OCI-LY3 (cell line): ENCODE measurements at regions not wholly inside any gene's neighbourhood (a gene's known extent, or its start where the extent isn't known, plus 50 kb on each side); places are given as distances from the start of the nearest gene placed in this dataset.

Experiments used
- H2AFZ ChIP-seq: fragments of 200-600, 300-600 bp; shearing (Covaris generic); 2 replicates; pipeline ENCODE4 v1.6.0; 2014; ENCODE audit warnings: antibody characterized with exemption, low read depth, low read length
- H3K27ac ChIP-seq: fragments of 200-600, 300-600 bp; sonication (generic); 2 replicates; pipeline ENCODE4 v1.5.1; 2014; ENCODE audit warnings: mild to moderate bottlenecking, low read length, moderate library complexity, mixed read lengths
- H3K27me3 ChIP-seq: fragments of 200-600, 300-600 bp; sonication (generic); 2 replicates; pipeline ENCODE4 v1.6.1; 2014; ENCODE audit warnings: low read depth, low read length, mixed read lengths
- H3K36me3 ChIP-seq: fragments of 200-600, 300-600 bp; sonication (generic); replicated peaks from 2 replicates; pipeline ENCODE3; 2014; ENCODE audit warnings: low read depth, low read length, mixed read lengths
- H3K4me1 ChIP-seq: fragments of 300-600, 200-600 bp; sonication (generic); 2 replicates; pipeline ENCODE4 v1.6.1; 2014; ENCODE audit warnings: low read length, mixed read lengths
- H3K4me2 ChIP-seq: fragments of 200-600, 300-600 bp; sonication (generic); 2 replicates; pipeline ENCODE4 v1.6.1; 2014; ENCODE audit warnings: low read length, mixed read lengths
- H3K4me3 ChIP-seq: fragments of 300-600, 200-600 bp; sonication (generic); 2 replicates; pipeline ENCODE4 v1.5.1; 2014; ENCODE audit warnings: antibody characterized with exemption, mild to moderate bottlenecking, low read length, moderate library complexity
- H3K79me2 ChIP-seq: fragments of 300-600, 200-600 bp; shearing (Covaris generic); 2 replicates; pipeline ENCODE4 v1.6.1; 2014; ENCODE audit warnings: mild to moderate bottlenecking, low read length, mixed read lengths
- H3K9ac ChIP-seq: fragments of 300-600, 200-600 bp; shearing (Covaris generic); 2 replicates; pipeline ENCODE4 v1.6.0; 2014; ENCODE audit warnings: mild to moderate bottlenecking, low read length, moderate library complexity
- H3K9me3 ChIP-seq: fragments of 200-600, 300-600 bp; shearing (Covaris generic); 2 replicates; pipeline ENCODE4 v1.6.1; 2014; ENCODE audit warnings: low read length, mixed read lengths; ENCODE audit not compliant: insufficient read depth
- H4K20me1 ChIP-seq: fragments of 200-600, 300-600 bp; sonication (generic); 2 replicates; pipeline ENCODE4 v1.6.1; 2016; ENCODE audit warnings: low read length, mixed read lengths; ENCODE audit not compliant: insufficient read depth
- EZH2phosphoT487 ChIP-seq: fragments of 200-600 bp; shearing (Covaris generic); IDR thresholded peaks from 2 replicates; pipeline ENCODE4 v1.6.1; 2018; ENCODE audit warnings: antibody characterized with exemption, mixed run types, low read depth
- TF ChIP-seq, protein P1 (sequence below): fragments of 200-600, 300-600 bp; sonication (generic); IDR thresholded peaks from 2 replicates; pipeline ENCODE4 v1.5.1; 2014; ENCODE audit warnings: antibody characterized with exemption, low read length, low read depth

DNA sequence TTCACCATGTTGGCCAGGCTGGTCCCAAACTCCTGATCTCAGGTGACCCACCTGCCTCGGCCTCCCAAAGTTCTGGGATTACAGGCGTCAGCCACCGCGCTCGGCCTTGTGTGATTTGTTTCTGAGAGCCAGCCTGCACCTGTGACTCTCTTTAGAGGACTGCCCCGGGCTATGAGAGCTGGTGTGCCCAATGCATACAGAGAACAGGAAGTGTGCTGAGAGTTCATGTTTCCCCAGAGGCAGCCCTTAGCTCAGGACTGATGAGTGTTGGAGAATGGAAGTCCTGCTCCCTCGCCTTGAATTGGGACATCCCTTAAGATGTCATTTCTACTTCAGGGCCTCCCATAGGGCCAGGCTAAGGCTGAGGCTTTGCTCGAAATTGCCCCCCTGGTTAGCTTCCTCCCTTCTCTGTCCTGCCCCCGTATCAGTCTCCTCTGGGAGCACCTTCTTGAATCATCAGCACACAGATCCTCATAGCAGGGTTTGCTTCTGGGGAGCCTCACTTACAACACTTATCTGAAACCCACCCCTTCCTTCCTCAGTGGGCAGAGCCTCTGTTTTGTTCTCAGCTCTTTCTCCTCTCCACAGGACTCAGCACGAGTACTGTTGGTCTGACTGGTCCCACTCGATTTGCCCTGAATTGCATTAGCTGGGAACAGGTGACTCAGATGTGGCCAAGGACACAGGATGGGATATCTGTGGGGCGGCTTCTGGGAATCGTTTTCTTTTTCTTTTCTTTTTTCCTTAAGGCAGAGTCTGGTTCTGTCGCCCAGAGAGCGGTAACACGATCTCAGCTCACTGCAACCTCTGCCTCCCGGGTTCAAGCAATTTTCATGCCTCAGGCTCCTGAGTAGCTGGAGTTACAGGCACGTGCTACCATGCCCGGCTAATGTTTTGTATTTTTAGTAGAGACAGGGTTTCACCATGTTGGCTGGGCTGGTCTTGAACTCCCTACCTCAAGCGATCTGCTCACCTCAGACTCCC is 80.1 kb downstream of the UBIAD1 start:
- TF ChIP-seq, protein P1, sequence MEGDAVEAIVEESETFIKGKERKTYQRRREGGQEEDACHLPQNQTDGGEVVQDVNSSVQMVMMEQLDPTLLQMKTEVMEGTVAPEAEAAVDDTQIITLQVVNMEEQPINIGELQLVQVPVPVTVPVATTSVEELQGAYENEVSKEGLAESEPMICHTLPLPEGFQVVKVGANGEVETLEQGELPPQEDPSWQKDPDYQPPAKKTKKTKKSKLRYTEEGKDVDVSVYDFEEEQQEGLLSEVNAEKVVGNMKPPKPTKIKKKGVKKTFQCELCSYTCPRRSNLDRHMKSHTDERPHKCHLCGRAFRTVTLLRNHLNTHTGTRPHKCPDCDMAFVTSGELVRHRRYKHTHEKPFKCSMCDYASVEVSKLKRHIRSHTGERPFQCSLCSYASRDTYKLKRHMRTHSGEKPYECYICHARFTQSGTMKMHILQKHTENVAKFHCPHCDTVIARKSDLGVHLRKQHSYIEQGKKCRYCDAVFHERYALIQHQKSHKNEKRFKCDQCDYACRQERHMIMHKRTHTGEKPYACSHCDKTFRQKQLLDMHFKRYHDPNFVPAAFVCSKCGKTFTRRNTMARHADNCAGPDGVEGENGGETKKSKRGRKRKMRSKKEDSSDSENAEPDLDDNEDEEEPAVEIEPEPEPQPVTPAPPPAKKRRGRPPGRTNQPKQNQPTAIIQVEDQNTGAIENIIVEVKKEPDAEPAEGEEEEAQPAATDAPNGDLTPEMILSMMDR, result no peak
- TF ChIP-seq EZH2phosphoT487, result no peak
- H4K20me1 ChIP-seq, result no peaks in the 10 kb centered on the region
- no peak overlapping the region for H3K27ac ChIP-seq
- no peaks in the 10 kb centered on the region for H3K36me3 ChIP-seq
- H3K4me2 ChIP-seq, result no peak overlapping the region
- no peak overlapping the region for H3K4me3 ChIP-seq
- no peak overlapping the region for H2AFZ ChIP-seq
- no peak overlapping the region for H3K9ac ChIP-seq
- H3K9me3 ChIP-seq, result no peaks in the 10 kb centered on the region
- H3K79me2 ChIP-seq, result no peaks in the 10 kb centered on the region
- no peaks in the 10 kb centered on the region for H3K27me3 ChIP-seq
- no peaks in the 10 kb centered on the region for H3K4me1 ChIP-seq

DNA sequence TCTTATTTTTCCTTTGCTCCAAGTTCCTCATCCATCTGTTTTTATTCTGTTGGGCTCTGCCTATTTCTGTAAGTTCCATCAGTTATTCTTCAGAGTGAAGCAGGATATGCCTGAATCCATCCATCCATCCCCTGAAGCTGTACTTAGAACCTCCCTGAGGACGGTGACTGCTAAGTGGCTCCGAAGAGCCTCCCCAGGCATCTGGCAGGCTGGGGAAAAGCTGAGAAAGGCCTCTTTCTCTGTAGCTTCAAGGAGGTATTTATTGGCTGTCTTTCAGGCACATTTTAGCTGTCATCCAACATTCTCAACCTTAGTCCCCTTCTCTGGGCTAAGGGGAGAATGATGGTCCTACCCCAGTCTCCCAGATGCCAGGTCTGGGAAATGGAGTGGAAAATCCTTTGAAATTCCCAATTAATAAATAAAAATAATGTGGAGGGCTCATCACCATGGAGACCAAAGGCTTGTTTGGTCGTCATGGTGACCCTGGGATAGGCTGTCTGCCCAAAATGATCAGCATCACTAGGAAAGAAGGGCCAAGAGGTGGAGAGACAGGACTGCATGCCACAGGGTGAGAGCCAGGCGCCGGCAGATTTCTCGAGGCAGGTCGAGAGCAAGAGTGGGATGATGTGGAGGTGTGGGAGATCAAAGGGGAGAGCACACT is 82.0 kb downstream of the UBIAD1 start:
- Histone ChIP-seq H3K4me2 (no peak overlapping the region), H3K4me1 (no peaks in the 10 kb centered on the region), H2AFZ (no peak overlapping the region), H3K79me2 (no peaks in the 10 kb centered on the region), H4K20me1 (no peaks in the 10 kb centered on the region), H3K4me3 (no peak overlapping the region), H3K9ac (no peak overlapping the region), H3K27me3 (no peaks in the 10 kb centered on the region), H3K9me3 (no peaks in the 10 kb centered on the region), H3K36me3 (no peaks in the 10 kb centered on the region), H3K27ac (no peak overlapping the region)
- TF ChIP-seq EZH2phosphoT487, result no peak

GRCh38 chr1:11355559-11356475 is 82.8 kb downstream of the UBIAD1 start:
- no peaks in the 10 kb centered on the region for H3K36me3 ChIP-seq
- H2AFZ ChIP-seq, result no peak overlapping the region
- H3K9ac ChIP-seq, result no peak overlapping the region
- no peaks in the 10 kb centered on the region for H3K9me3 ChIP-seq
- H3K4me2 ChIP-seq, result no peak overlapping the region
- TF ChIP-seq EZH2phosphoT487, result no peak
- TF ChIP-seq, protein P1, result no peak
- no peak overlapping the region for H3K27ac ChIP-seq
- no peaks in the 10 kb centered on the region for H3K79me2 ChIP-seq
- H4K20me1 ChIP-seq, result no peaks in the 10 kb centered on the region
- H3K4me1 ChIP-seq, result no peaks in the 10 kb centered on the region
- H3K27me3 ChIP-seq, result no peaks in the 10 kb centered on the region
- no peak overlapping the region for H3K4me3 ChIP-seq

DNA sequence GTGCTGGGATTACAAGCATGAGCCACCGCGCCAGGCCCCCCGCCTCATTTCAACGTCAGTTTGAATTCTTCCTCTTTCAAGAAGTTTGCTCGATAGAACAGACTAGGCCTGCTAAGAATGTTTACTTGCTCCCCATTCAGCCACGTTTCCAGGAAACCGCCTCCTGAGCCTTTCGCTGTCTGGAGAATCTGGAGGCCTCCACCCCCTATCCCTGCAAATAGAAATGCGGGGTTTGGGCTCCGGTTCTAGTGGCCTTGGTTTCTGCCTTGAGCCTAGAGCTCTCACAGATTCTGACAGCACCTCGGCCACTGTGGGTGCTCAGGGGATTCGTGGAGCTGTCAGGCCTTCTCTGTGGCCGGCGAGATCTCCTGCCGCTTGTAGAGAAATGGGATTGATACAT is 84.3 kb downstream of the UBIAD1 start:
- Histone ChIP-seq H3K27ac (no peak overlapping the region), H3K9ac (no peak overlapping the region), H3K4me1 (no peaks in the 10 kb centered on the region), H4K20me1 (no peaks in the 10 kb centered on the region), H3K36me3 (no peaks in the 10 kb centered on the region), H3K79me2 (no peaks in the 10 kb centered on the region), H3K27me3 (no peaks in the 10 kb centered on the region), H2AFZ (no peak overlapping the region), H3K9me3 (no peaks in the 10 kb centered on the region), H3K4me3 (no peak overlapping the region), H3K4me2 (no peak overlapping the region)
- TF ChIP-seq, protein P1, result no peak
- TF ChIP-seq EZH2phosphoT487, result no peak
